ENCODE measurements at regions not wholly inside any gene's neighbourhood (a gene's known extent, or its start where the extent isn't known, plus 50 kb on each side); places are given as distances from the start of the nearest gene placed in this dataset.

DNA sequence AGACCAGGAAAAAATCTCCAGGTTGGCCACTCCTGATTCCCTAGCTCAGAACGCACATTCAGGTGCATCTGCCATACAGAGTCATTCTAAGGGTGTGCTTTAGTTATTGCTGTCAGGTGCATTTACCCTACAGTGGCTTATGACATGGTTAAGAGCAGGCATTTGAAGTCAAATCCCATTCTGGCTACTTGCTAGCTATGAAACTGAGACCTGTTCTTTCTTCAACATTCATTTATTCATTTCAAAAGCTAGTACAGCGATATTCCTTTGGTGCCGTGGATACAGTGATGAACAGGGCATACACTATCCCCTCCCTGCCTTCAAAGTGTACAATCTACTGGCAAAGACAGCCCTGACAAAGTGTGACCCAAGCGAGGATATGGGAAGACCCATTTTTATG lies 508.3 kb downstream of the NPIPA7 start (continued):
- TF ChIP-seq YY1 (IDR thresholded peaks at IDR 0.05; ENCODE audit: low read depth, low read length) (no peak), GTF2F1 (IDR thresholded peaks at IDR 0.05; ENCODE audit: borderline replicate concordance, low read depth, low read length) (no peak), POLR2AphosphoS5 (IDR thresholded peaks at IDR 0.05; ENCODE audit: low read depth, low read length) (no peak), RXRA (IDR thresholded peaks at IDR 0.05; ENCODE audit: insufficient read depth, low read depth, low read length) (no peak), CHD1 (IDR thresholded peaks at IDR 0.05; ENCODE audit: low read depth, low read length) (no peak), GABPA (IDR thresholded peaks at IDR 0.05; ENCODE audit: borderline replicate concordance, insufficient read depth, low read length) (no peak), CBX8 (IDR thresholded peaks at IDR 0.05; ENCODE audit: borderline replicate concordance, low read depth, low read length) (no peak), SIX5 (IDR thresholded peaks at IDR 0.05; ENCODE audit: low read depth, low read length) (no peak), SRF (IDR thresholded peaks at IDR 0.05; ENCODE audit: low read depth, low read length) (no peak)

Measured in H1 (cell line).